T-helper 2 cell treated with Interferon-gamma antibody and Interleukin-4, amounts not matched to agents 5 μg/mL and 100 μg/mL, for 36 hours (primary cell): ENCODE measurements at regions not wholly inside any gene's neighbourhood (a gene's known extent, or its start where the extent isn't known, plus 50 kb on each side); places are given as distances from the start of the nearest gene placed in this dataset.
A peak's percentile ranks its signal among the peaks of the same experiment; 100 is the strongest.
"Not testable (repeated sequence)": the region's sequence is repeated elsewhere in the genome, so short reads cannot be mapped to it uniquely, and the experiment has no call there.

Experiments used
- DNase-seq: peaks from one replicate; pipeline ENCODE4 v3.0.0; 2021; ENCODE audit warnings: low spot score
- H3K27ac Mint-ChIP-seq: one replicate; pipeline ENCODE4 v1.8.0; 2021; ENCODE audit warnings: mild to moderate bottlenecking, mixed read lengths
- H3K27me3 Mint-ChIP-seq: one replicate; pipeline ENCODE4 v1.8.0; 2021; ENCODE audit warnings: low read depth, mixed read lengths
- H3K36me3 Mint-ChIP-seq: one replicate; pipeline ENCODE4 v1.8.0; 2021; ENCODE audit warnings: low read depth, mixed read lengths
- H3K4me1 Mint-ChIP-seq: one replicate; pipeline ENCODE4 v1.8.0; 2021; ENCODE audit warnings: low read depth, mixed read lengths
- H3K4me3 Mint-ChIP-seq: one replicate; pipeline ENCODE4 v1.8.0; 2022; ENCODE audit warnings: mild to moderate bottlenecking, moderate library complexity, mixed read lengths
- H3K9me3 Mint-ChIP-seq: one replicate; pipeline ENCODE4 v1.8.0; 2021; ENCODE audit warnings: mixed read lengths

- DNase-seq = no peak
- Mint-ChIP-seq H3K4me3 (no peak overlapping the region), H3K36me3 (no peaks in the 10 kb centered on the region), H3K4me1 (no peaks in the 10 kb centered on the region), H3K27me3 (no peaks in the 10 kb centered on the region), H3K9me3 (peaks cover under 1% of the 10 kb centered on the region), H3K27ac (no peak overlapping the region)
These were observed 159.2 kb upstream of the WDFY3 start for GRCh38 chr4:85125688-85126087.

DNA sequence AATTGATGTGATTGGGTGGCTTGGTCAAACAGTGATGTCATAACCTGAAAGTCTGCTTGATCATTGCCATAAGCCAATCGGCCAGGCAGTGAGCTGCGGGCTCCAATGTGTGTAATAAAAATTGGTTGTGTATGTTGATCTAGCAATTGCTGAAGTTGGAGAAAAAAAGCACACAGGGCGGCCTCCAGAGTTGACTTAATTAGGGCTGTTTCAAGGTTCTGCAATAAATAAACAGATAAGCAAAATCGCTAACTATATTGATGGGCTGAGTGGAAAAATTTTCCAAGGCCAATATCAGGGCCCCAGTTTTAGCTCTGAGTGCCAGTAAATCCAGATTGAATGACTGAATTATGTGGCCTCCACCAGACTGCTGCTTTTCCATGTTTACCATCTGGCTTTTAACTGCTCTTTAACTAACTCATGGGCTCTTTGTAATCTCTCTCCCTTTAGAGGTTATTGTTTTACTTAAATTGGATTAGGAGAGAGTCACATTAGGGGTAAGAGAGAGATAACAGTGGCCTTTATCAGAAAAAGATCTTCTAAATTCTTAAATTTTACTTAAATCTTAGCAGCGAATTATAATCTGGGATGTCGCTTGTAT lies 160.6 kb upstream of the WDFY3 start:
- H3K27ac Mint-ChIP-seq = no peak overlapping the region
- peaks cover 4% of the 10 kb centered on the region for H3K9me3 Mint-ChIP-seq
- no peak overlapping the region for H3K4me3 Mint-ChIP-seq
- no peaks in the 10 kb centered on the region for H3K27me3 Mint-ChIP-seq
- no peaks in the 10 kb centered on the region for H3K4me1 Mint-ChIP-seq
- DNase-seq = no peak
- H3K36me3 Mint-ChIP-seq = no peaks in the 10 kb centered on the region

GRCh38 chr4:85127653-85128052 lies 161.2 kb upstream of the WDFY3 start:
- no peaks in the 10 kb centered on the region for H3K4me1 Mint-ChIP-seq
- no peak overlapping the region for H3K4me3 Mint-ChIP-seq
- no peak for DNase-seq
- H3K36me3 Mint-ChIP-seq = no peaks in the 10 kb centered on the region
- H3K9me3 Mint-ChIP-seq = peaks cover 4% of the 10 kb centered on the region
- H3K27me3 Mint-ChIP-seq = no peaks in the 10 kb centered on the region
- H3K27ac Mint-ChIP-seq = no peak overlapping the region

GRCh38 chr4:85128246-85129204 lies 162.0 kb upstream of the WDFY3 start:
- Mint-ChIP-seq H3K27me3 (no peaks in the 10 kb centered on the region), H3K27ac (no peak overlapping the region), H3K4me3 (no peak overlapping the region), H3K36me3 (no peaks in the 10 kb centered on the region), H3K4me1 (no peaks in the 10 kb centered on the region), H3K9me3 (peaks cover 4% of the 10 kb centered on the region)
- DNase-seq = no peak

DNA sequence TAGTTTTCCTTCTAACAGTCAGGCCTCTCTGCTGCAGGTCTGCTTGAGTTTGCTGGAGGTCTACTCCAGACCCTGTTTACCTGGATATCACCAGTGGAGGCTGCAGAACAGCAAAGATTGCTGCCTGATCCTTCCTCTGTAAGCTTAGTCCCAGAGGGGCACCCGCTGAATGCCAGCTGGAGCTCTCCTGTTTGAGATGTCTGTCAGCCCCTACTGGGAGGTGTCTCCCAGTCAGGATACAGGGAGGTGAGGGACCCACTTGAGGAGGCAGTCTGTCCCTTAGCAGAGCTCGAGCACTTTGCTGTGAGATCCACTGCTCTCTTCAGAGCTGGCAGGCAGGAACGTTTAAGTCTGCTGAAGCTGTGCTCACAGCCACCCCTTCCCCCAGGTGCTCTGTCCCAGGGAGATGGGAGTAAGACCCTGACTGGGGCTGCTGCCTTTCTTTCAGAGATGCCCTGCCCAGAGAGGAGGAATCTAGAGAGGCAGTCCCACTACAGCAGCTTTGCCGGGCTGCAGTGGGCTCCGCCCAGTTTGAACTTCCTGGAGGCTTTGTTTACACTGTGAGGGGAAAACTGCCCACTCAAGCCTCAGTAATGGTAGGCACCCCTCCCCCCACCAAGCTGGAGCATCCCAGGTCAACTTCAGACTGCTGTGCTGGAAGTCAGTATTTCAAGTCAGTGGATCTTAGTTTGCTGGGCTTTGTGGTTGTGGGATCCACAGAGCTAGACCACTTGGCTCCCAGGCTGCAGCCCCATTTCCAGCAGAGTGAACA lies 163.1 kb upstream of the WDFY3 start:
- not testable (repeated sequence) for H3K36me3 Mint-ChIP-seq, H3K9me3 Mint-ChIP-seq, H3K27me3 Mint-ChIP-seq, H3K4me1 Mint-ChIP-seq, H3K4me3 Mint-ChIP-seq, H3K27ac Mint-ChIP-seq, DNase-seq

DNA sequence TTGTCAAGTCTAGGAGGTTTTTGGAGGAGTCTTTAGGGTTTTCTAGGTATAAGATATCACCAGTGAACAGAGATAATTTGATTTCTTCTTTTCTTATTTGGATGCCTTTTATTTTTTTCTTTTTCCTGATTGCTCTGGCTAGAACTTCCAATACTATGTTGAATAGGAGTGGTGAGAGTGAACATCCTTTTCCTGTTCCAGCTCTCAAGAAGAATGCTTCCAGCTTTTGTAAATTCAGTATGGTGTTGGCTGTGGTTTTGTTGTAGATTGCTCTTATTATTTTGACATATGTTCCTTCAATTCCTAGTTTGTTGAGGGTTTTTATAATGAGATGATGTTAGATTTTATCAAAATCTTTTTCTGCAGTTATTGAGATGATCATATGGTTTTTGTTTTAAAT lies 165.6 kb upstream of the WDFY3 start:
- no peak overlapping the region for H3K4me3 Mint-ChIP-seq
- no peak for DNase-seq
- H3K9me3 Mint-ChIP-seq = peaks cover 4% of the 10 kb centered on the region
- no peaks in the 10 kb centered on the region for H3K27me3 Mint-ChIP-seq
- no peaks in the 10 kb centered on the region for H3K36me3 Mint-ChIP-seq
- no peaks in the 10 kb centered on the region for H3K4me1 Mint-ChIP-seq
- H3K27ac Mint-ChIP-seq = no peak overlapping the region

DNA sequence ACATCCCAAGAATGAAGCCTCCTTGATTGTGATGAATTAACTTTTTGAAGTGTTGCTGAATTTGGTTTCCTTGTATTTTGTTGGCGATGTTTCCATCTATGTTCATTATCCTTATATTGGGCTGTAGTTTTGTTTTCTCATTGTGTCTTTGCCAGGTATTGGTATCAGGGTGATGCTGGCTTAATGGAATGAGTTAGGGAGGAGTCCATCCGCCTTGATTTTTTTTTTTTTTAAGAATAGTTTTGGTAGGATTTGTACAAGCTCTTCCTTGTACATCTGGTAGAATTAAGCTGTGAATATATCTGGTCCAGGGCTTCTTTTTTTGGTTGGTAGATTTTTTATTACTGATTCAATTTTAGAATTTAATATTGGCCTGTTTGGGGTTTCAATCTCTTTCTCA lies 166.1 kb upstream of the WDFY3 start:
- Mint-ChIP-seq H3K27me3 (no peaks in the 10 kb centered on the region), H3K4me3 (no peak overlapping the region), H3K4me1 (no peaks in the 10 kb centered on the region), H3K27ac (no peak overlapping the region), H3K9me3 (peaks cover 4% of the 10 kb centered on the region), H3K36me3 (no peaks in the 10 kb centered on the region)
- DNase-seq = no peak

DNA sequence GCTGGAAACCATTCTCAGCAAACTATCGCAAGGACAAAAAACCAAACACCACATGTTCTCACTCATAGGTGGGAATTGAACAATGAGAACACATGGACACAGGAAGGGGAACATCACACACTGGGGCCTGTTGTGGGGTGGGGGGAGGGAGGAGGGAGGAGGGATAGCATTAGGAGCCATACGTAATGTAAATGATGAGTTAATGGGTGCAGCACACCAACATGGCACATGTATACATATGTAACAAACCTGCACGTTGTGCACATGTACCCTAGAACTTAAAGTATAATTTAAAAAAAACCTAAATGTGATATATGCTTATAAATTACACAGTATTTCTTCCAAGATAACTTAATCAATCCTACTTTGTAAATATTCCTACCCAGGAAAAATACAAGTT lies 173.3 kb upstream of the WDFY3 start:
- not testable (repeated sequence) for H3K9me3 Mint-ChIP-seq, DNase-seq, H3K36me3 Mint-ChIP-seq, H3K27ac Mint-ChIP-seq, H3K4me3 Mint-ChIP-seq, H3K27me3 Mint-ChIP-seq, H3K4me1 Mint-ChIP-seq

DNA sequence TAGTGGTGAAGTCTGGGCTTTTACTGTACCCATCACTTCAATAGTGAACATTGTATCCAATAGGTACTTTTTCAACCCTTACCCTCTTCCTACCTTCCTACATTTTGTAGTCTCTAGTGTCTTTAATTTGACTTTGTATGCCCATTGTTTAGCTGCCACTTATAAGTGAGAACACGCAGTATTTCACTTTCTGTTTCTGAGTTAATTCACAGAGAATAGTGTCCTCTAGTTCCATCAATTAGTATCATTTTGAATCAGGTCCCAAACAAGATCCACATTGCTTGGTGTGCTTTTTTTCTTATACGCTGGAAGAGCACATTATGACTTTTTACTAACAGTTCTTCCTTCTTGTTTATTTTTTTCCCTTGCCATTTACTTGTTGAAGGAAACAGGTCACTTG lies 176.0 kb upstream of the WDFY3 start:
- Mint-ChIP-seq H3K36me3 (no peaks in the 10 kb centered on the region), H3K4me1 (no peaks in the 10 kb centered on the region), H3K27ac (no peak overlapping the region), H3K4me3 (no peak overlapping the region), H3K27me3 (no peaks in the 10 kb centered on the region), H3K9me3 (no peaks in the 10 kb centered on the region)
- no peak for DNase-seq

DNA sequence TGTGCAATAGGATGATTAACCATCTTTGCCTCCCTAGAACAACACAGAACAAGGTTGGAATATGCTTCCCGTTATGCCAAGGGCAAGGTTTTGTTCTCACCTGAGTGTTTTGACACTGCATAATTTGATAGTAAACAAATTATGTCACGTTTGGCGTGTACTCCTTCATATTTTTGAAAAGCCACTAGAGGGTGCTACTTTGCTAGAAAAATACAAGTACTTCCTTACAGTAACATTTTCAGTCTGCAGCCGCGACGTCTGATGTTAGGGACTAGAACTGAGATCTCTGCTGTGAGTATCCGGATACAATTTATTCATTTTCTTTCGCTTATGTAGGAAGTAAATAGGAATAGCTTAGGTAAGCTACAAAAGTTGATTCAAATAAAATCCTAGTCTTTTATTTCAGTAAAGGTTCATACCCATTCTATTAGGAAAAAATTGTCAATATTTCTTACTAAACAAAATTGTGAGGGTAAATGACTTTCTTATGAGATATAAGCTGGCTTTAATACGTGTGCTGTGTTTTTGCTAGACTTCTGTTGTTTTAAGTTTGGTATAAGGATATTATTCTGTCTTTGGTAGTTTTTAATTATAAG lies 181.1 kb upstream of the WDFY3 start:
- Mint-ChIP-seq H3K4me3 (no peak overlapping the region), H3K27ac (no peak overlapping the region), H3K27me3 (no peaks in the 10 kb centered on the region), H3K36me3 (no peaks in the 10 kb centered on the region), H3K9me3 (no peaks in the 10 kb centered on the region), H3K4me1 (no peaks in the 10 kb centered on the region)
- peak; percentile 4 for DNase-seq

GRCh38 chr4:85149676-85150075 lies 183.2 kb upstream of the WDFY3 start:
- Mint-ChIP-seq H3K27ac (no peak overlapping the region), H3K27me3 (no peaks in the 10 kb centered on the region), H3K4me3 (no peak overlapping the region), H3K9me3 (no peaks in the 10 kb centered on the region), H3K4me1 (no peaks in the 10 kb centered on the region), H3K36me3 (no peaks in the 10 kb centered on the region)
- no peak for DNase-seq

DNA sequence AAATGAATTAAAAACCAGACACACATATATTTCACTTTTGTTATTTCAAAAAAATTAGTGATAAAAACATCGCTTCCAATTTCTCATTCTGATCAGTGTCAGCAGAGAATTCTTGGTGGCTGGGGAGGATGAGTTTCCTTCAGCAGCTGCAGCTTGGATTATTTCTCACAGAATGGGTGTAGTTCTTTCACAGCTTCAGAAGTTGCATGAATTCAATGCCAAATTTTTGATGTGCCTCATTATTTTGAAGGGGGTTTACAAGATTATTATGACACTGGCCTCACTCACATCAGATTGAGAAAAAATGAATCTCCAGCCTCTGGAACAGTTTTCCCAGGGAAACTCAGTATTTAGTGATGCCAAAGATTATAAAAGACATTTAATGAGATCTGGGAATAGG lies 184.9 kb upstream of the WDFY3 start:
- H3K4me3 Mint-ChIP-seq = no peak overlapping the region
- H3K27ac Mint-ChIP-seq = no peak overlapping the region

GRCh38 chr4:85151786-85152185 lies 185.3 kb upstream of the WDFY3 start:
- H3K36me3 Mint-ChIP-seq = no peaks in the 10 kb centered on the region
- no peaks in the 10 kb centered on the region for H3K27me3 Mint-ChIP-seq
- H3K4me1 Mint-ChIP-seq = no peaks in the 10 kb centered on the region
- H3K27ac Mint-ChIP-seq = no peak overlapping the region
- no peak for DNase-seq
- H3K9me3 Mint-ChIP-seq = no peaks in the 10 kb centered on the region
- H3K4me3 Mint-ChIP-seq = no peak overlapping the region

More for the DNA sequence above, 184.9 kb upstream of the WDFY3 start:
- Mint-ChIP-seq H3K36me3 (no peaks in the 10 kb centered on the region), H3K9me3 (no peaks in the 10 kb centered on the region), H3K27me3 (no peaks in the 10 kb centered on the region), H3K4me1 (no peaks in the 10 kb centered on the region)
- DNase-seq = no peak

DNA sequence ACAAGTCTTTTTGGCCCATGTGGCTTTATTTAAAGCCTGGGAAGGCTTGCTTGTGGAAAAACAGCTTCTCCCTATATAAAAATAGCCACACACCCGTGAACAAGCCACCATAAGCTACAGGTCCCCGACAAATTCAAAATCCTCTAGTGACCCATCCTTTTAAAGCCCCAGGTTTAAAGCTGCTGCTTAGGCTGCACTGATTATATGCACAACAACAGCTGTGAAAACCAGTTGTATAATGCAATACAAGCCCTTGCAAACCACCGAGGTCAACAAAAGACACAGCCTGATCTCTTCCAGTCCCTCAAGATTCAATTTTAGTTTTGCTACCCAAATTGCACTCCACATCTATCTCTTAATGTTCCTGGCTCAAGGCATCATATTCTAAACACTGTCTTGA lies 186.0 kb upstream of the WDFY3 start:
- H3K4me1 Mint-ChIP-seq = no peaks in the 10 kb centered on the region
- no peak overlapping the region for H3K27ac Mint-ChIP-seq
- H3K27me3 Mint-ChIP-seq = no peaks in the 10 kb centered on the region
- H3K4me3 Mint-ChIP-seq = no peak overlapping the region
- DNase-seq = no peak
- no peaks in the 10 kb centered on the region for H3K36me3 Mint-ChIP-seq
- no peaks in the 10 kb centered on the region for H3K9me3 Mint-ChIP-seq
